GM10266 (cell line): ENCODE measurements at regions not wholly inside any gene's neighbourhood (a gene's known extent, or its start where the extent isn't known, plus 50 kb on each side); places are given as distances from the start of the nearest gene placed in this dataset.

Experiments used
- DNase-seq: peaks from one replicate; pipeline ENCODE4 v3.0.0; 2012; ENCODE audit errors: extremely low spot score
- CTCF ChIP-seq: IDR thresholded peaks from 2 replicates; pipeline ENCODE4 v1.5.1; 2012; ENCODE audit warnings: mild to moderate bottlenecking, low read depth; ENCODE audit not compliant: control insufficient read depth, insufficient read depth; ENCODE audit errors: missing control alignments

- no peak for TF ChIP-seq CTCF
- DNase-seq = no peak
Measured at GRCh38 chr12:90098132-90098779, 389.6 kb upstream of the ATP2B1 start.

GRCh38 chr12:90091809-90092208 lies 383.2 kb upstream of the ATP2B1 start:
- no peak for DNase-seq
- no peak for TF ChIP-seq CTCF

- TF ChIP-seq CTCF = no peak
- no peak for DNase-seq
Measured at GRCh38 chr12:90090929-90091651, 382.5 kb upstream of the ATP2B1 start.

- no peak for TF ChIP-seq CTCF
- DNase-seq = no peak
Measured at GRCh38 chr12:90086281-90086680, 377.6 kb upstream of the ATP2B1 start.

GRCh38 chr12:90085494-90086274 lies 377.0 kb upstream of the ATP2B1 start:
- DNase-seq = no peak
- no peak for TF ChIP-seq CTCF

GRCh38 chr12:90084018-90084417 lies 375.4 kb upstream of the ATP2B1 start:
- TF ChIP-seq CTCF = no peak
- DNase-seq = no peak
